Stimulated activated CD8-positive, alpha-beta memory T cell treated with anti-CD3 and anti-CD28 coated beads, Interleukin-7, amount 100 ng/mL, for 48 hours (primary cell): ENCODE measurements at regions not wholly inside any gene's neighbourhood (a gene's known extent, or its start where the extent isn't known, plus 50 kb on each side); places are given as distances from the start of the nearest gene placed in this dataset.
A peak's percentile ranks its signal among the peaks of the same experiment; 100 is the strongest.
"Not testable (repeated sequence)": the region's sequence is repeated elsewhere in the genome, so short reads cannot be mapped to it uniquely, and the experiment has no call there.

Experiments
- DNase-seq, 2 donors: peaks; one replicate each; pipeline ENCODE4 v3.0.0-alpha.2; 2020; ENCODE audit warnings: low read depth in 1 of 2; ENCODE audit errors: extremely low read depth in 1 of 2

GRCh38 chr2:34161549-34161948, 562.5 kb upstream of the FAM98A start:
- no peak for DNase-seq

DNA sequence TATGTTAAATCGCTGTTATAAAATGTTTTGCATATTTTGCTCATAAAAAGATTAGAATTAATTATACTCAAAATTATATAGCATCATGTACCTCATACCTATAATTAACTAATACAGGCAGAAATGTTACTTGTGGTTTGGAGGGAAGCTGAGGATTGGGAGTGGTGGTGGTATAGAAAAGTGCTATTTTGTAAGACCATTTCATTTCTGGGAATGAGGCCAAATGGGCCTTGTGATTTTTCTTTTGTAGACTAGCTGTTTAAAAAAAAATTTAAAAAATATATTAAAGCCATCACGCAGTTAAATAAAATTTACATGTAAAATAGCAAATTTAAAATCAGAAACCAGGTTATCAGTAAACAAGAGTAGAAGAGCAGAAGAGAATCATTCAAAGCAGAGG, 560.8 kb upstream of the FAM98A start:
- no peak for DNase-seq

- DNase-seq = no peak
Measured at GRCh38 chr2:34153484-34153883, 554.4 kb upstream of the FAM98A start.

- no peak for DNase-seq
Measured at GRCh38 chr2:34147780-34148179, 548.7 kb upstream of the FAM98A start.

DNA sequence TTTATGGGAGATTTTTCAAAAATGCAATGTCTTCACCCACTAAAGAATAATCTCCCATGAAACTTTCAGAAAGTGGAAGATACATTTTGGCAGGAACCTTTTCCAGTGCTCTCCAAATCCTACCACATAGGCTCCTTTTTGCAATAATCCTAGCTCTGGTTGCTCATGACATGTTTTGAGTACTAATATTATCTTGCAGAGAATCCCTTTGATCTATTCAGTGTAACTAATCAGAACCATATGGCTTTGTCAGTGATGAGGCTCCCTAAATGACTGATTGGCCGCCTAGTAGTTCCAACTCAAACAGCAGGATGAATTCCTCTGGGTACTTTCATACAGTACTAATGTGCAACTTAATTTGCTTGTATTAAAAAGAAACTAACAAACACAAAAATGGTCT, 544.0 kb upstream of the FAM98A start:
- no peak for DNase-seq

GRCh38 chr2:34142531-34143008, 543.5 kb upstream of the FAM98A start:
- DNase-seq = not testable (repeated sequence)

DNA sequence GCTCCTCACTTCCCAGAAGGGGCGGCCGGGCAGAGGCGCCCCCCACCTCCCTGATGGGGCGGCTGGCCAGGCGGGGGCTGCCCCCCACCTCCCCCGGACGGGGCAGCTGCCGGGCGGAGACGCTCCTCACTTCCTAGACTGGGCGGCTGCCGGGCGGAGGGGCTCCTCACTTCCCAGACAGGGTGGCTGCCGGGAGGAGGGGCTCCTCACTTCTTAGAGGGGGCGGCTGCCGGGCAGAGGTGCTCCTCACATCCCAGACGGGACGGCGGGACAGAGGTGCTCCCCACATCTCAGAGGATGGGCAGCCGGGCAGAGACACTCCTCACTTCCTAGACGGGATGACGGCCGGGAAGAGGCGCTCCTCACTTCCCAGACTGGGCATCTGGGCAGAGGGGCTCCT, 534.0 kb upstream of the FAM98A start:
- not testable (repeated sequence) for DNase-seq

GRCh38 chr2:34126279-34126678, 527.2 kb upstream of the FAM98A start:
- DNase-seq = no peak

GRCh38 chr2:34123996-34124785, 525.1 kb upstream of the FAM98A start:
- DNase-seq = no peak

DNA sequence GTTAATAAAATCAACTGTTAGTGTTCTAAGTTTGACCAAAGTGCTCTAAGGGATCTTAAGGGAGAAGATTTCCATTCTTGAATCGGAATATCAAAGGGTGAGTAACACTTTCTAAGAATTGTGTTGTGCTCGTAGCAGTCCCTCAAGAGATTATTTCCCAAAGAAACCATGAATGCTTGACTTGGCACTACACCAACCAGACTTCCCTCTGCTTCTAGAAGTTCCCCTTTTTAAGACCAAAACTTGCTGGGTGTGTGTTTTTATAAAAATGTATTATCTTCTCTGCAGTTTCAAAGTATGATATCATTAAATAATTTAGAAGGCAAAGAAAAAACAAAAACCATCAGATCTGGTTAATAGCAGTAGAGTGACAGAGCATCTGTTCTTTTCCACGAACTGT, 522.0 kb upstream of the FAM98A start:
- DNase-seq = no peak

GRCh38 chr2:34115076-34115475, 516.0 kb upstream of the FAM98A start:
- no peak for DNase-seq

DNA sequence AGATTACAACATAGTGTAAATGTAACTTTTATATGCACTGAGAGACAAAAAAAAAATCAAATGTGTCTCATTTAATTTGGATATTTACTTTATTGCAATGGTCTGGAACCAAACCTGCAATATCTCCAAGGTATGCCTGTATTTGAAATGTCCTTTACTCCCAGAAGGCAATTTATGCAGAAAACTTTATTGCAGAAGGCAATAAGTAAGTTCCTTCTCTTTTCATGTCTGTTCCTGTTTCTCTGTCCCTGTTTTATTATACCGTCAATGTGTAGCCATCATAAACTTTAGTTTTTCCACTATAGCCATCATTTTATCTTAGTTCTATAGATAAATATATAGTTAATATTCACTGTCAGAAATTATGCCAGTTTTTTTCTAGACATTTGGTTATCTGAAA, 513.1 kb upstream of the FAM98A start:
- no peak for DNase-seq

GRCh38 chr2:34110392-34110791, 511.3 kb upstream of the FAM98A start:
- no peak for DNase-seq

DNA sequence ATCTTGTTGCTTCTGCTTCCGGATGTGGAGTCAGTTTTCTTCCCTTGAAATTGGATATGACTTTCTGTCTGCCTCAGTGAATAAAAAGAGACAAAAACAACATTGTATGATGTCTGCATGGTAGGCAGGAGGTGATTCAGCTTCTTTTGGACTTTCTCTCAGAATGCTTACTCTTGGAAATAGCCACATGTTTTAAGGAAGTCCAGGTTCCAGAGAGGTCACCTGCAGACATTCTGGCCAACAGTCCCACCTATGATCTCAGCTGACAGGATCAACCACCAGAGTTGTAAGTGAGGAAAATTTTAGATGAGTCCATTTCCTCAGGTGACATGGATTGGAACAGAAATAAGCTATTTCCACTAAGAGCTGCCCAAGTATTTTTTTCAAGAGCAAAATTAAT, 508.7 kb upstream of the FAM98A start:
- no peak for DNase-seq

- no peak for DNase-seq
Measured at GRCh38 chr2:34105006-34105767, 506.1 kb upstream of the FAM98A start.

DNA sequence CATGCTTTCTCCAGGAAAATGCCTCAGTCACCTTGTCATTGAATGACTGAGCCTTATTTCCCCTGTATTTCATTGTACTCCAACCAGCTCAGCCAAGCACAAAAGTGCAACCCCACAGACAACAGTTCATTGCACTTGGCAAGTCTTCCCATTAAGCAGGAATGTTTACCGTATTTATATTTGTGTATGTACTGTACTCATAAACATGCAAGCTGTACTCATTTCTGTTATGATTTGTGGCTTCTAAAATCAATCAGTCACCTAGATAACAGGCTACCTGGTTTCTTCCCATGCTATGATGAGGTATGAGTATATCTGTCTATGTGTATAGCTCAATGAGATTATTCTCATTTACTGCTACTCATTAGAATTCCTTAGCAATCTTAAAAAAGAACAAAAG, 505.5 kb upstream of the FAM98A start:
- no peak for DNase-seq

- DNase-seq = no peak
Measured at GRCh38 chr2:34103437-34103836, 504.3 kb upstream of the FAM98A start.

DNA sequence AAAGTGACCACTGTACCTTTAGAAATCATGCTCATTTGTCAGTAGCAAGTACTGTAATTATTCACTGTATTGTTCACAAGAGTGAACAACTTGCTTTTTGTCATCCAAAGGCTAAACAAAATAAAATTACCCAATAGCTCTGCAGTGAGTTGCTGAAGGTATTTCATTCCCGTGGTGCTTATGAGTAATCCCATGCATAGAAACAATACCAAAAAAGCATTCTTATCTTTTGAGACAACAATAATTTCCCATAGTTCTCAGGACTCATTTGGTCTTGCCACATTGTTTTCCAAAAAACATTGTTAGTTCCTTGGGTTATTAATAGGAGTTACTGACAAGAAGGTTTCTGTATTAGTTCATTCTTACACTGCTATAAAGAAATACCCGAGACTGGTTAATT, 503.2 kb upstream of the FAM98A start:
- DNase-seq = no peak

- no peak for DNase-seq
Measured at GRCh38 chr2:34099377-34099776, 500.3 kb upstream of the FAM98A start.

- no peak for DNase-seq
Measured at GRCh38 chr2:34098256-34098655, 499.2 kb upstream of the FAM98A start.

DNA sequence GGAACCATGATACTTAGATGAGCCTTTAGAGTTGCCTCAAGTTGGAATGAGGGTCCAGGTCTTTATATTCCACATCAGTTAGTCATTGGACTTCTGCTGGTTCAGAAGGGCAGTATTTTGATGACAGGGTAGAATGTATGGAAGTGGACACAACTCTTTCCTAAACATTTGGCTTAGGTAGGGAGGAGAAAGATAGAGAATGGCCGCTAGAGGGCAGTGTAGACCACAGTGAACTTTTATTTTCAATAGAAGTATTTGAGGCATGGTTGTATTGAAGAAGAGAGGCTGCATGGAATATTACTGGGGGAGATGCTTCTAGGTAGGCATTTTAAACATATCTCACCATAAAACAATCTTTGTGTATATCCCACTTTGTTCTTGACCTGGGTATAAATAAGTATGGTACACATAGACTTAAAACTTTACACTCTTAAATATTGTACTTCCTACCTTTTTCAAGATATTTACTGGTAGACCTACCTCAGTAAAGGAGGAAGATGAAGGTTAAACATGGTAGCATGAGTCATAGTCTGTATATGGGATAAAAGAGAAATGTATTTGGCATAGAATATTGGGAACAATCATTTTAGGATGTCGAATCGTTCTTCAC, 497.6 kb upstream of the FAM98A start:
- peak in 1 of 2 donors; percentile 1 for DNase-seq

- no peak for DNase-seq
Measured at GRCh38 chr2:34093790-34094189, 494.7 kb upstream of the FAM98A start.
